ENCODE measurements at regions not wholly inside any gene's neighbourhood (a gene's known extent, or its start where the extent isn't known, plus 50 kb on each side); places are given as distances from the start of the nearest gene placed in this dataset.

- TF ChIP-seq CTCF (conservative IDR thresholded peaks at IDR 0.05 in 1 of 2, IDR thresholded peaks at IDR 0.05 in 1 of 2; ENCODE audit: low read depth in 1 of 2, low read length in 2 of 2) (no peak), EZH2 (IDR thresholded peaks at IDR 0.05; ENCODE audit: low read length, missing control alignments) (no peak)
Observed at GRCh38 chr10:28788252-28788651, 110.9 kb downstream of the BAMBI start.

Data from fibroblast of lung (primary cell).